Activated CD4-positive, alpha-beta T cell treated with anti-CD3 and anti-CD28 coated beads, Interleukin-2, Interleukin-4, amounts not matched to agents 100 ng/mL and 50 ng/mL, durations not matched to agents 16 hours and 8 hours (primary cell): ENCODE measurements at regions not wholly inside any gene's neighbourhood (a gene's known extent, or its start where the extent isn't known, plus 50 kb on each side); places are given as distances from the start of the nearest gene placed in this dataset.
"Not testable (repeated sequence)": the region's sequence is repeated elsewhere in the genome, so short reads cannot be mapped to it uniquely, and the experiment has no call there.

Experiments
- DNase-seq: peaks from one replicate; pipeline ENCODE4 v3.0.0-alpha.2; 2020; ENCODE audit warnings: low spot score

DNA sequence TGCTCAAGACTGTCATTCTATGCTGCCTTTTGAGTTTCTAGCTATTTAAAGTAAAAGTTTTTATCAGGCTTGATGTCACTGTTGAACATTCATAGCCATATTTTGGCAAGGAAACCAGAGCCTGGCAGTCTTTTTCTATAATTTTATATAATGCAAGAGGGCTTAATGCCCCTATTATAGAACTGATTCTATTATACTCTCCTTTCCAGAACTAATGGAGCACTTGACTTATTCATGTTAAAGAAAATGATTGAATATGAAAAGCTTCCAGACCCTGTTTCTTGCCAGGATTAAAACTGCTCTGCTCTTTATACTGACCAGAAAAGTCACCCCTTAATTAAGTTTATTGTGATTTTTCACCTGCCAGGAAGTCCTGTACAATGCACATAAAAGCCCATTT, 337.6 kb upstream of the CHRM2 start:
- DNase-seq = no peak

DNA sequence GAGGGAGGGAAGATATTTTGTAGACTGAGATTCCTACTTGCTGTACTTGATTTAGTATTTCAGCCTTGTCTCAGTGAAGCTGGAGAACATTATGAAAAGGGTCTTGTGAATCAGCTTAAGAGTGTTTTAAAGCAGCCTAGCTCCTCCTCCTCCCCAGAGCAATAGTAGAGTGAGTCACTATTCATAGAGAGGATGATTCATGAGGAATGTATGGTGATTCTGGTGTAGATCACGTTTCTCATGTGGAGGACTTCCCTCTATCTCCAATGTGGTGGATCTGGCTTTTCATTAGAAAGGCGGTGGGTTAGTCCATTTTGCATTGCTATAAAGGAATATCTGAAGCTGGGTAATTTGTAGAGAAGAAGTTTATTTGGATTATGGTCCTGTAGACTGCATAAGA, 340.1 kb upstream of the CHRM2 start:
- no peak for DNase-seq

DNA sequence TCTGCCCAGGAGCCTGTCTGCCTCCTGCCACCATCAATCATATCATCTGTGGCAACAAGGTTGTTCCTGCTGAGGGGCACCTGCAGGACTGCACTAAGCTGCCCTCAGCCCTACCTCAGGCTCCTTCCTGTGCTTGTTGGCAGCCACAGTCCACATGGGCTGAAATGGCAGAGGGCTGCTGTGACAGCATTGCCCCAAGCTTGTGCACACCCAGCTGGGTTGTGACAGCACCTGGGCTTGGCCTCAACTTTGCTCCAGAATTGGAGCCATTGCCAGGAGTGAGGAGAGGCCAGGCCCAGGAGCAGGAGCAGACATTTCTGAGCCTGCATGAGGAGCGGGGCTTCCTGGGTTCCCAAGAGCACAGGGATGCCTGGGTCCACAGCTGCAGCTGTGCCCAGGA, 340.9 kb upstream of the CHRM2 start:
- DNase-seq = no peak

DNA sequence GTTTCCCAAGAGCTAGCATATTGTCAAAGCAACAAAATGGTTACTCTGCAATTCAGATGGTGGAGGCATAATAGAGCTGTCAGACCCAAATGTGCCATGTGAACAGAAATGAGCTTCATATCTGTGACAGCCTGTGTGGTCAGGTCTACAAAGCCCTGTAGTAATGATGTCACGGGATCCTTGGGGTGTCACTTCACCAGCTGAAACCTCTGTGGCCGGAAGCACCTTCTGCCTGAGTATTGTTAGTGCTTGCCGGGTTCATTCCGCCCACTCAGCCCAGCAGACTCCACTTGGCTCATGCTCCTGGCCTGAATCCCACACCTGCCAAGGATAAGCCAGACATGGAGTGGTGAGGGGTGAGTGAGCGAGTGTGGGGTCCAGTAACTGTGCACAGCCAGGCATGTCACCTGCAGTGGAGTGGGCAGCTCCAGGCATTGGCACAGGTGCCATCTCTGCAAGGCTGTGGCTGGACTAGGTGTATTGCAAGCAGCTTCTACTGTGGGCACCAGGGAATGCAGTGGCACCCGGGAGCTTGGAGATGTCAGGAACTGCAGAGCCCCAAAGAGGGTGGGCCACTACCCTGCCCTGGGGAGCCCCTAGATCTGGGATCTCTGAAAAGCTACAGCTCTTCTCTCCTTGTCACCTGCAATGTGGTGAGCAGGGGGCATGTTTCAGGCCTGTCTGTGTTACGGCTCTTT, 341.9 kb upstream of the CHRM2 start:
- DNase-seq = no peak

DNA sequence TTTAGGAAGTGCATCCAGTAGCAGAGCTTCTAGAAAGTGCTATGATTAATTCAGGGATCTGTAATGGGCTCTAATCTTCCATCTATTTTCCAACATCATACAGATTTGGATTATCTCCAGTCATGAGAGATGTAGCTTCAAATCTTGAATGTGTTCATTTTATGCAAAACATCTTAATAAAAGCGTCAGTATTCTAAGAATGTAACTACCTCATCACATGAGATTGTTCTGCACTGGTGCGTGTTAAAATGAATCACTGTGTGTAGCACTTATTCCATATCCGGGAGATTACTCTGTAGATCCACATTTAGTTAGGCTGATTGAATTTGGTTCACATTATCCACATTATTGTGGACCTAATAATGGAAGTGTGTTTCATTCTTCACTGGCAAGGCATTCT, 344.9 kb upstream of the CHRM2 start:
- DNase-seq = no peak

DNA sequence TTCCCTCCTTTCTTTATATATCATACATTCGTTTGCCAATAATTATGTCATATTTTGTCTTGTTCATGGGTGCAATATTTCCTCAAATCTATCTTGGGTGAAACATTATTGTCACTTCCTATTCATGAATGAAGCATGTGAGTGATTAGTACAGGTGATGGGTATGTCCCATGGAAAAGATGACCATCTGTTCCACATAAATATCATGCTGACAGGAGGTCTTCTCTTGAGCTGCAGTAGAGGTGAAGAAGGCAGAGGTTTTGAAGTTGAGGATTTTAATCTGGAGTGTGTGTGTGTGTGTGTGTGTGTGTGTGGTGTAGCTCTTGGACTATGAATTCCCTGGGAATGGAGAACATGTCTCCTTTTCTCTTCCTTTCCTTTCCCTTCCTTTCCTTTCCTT, 350.5 kb upstream of the CHRM2 start:
- DNase-seq = no peak

DNA sequence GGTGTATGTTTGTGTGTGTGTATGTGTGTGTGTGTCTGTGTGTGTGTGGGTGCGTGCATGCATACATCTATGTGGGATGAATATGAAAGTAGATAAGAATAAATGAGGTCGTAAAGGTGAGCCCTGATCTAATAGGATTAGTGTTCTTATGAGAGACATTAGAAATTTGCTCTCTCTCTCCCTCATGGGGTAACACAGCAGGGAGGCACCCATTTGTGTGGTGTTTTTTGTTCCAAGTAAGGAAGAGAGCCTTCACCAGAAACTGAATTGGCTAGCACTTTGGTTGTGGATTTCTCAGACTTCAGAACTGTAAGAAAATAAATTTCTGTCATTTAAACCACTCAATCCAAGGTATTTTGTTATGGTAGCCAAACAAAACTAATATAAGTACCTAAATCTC, 353.7 kb upstream of the CHRM2 start:
- DNase-seq = no peak

DNA sequence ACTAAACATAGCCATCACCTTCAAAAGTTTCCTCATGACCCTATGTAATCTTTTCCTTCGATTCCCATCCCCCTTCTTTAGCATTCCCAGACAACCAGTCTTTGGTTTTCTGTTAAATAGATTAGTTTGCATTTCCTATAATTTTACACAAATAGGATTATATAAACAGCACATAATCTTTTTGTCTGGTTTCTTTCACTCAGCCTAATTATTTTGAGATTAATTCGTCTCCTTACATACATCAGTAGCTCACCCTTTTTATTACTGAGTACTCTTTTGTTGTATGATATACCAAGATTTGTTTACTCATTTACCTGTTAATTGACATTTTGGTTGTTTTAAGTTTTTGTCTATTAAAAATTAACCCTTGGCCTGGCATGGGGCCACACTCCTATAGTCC, 354.7 kb upstream of the CHRM2 start:
- no peak for DNase-seq

DNA sequence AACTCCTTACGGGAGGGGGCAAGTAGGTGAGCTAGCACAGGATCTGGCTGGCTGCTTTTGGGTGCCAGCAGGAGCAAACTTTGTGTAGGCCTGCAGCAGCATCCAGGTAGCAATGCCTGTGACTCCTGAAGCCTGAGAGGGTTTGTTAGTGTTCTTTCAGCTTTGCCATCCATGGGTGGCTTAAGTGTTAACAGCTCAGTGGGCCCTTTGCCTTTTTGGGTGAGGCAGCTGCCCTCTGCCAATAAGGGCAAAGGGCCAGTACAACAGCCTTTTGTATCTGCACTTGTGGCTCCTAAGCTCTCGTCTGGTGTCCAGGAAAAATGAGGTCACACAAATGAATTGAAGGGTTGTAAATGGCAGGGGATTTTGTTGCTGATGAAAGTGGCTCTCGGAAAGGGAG, 359.0 kb upstream of the CHRM2 start:
- DNase-seq = no peak

DNA sequence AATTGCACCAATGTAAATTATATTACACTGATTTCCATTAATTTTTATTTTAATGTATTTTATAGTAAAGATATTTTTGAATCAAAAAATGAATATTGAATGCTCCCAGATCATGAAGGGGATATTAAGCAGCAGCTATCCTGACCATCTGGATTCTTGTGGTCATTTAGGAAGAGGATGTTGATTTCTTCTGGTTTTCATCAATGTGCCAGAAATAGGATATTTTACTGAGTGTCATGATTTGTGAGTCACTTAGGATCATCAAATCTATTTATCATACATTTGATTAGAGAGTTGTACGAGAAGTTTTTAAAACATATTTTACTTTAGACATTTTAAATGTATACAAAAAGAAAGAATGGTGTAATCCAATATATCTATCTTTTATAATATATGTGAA, 366.3 kb upstream of the CHRM2 start:
- no peak for DNase-seq

DNA sequence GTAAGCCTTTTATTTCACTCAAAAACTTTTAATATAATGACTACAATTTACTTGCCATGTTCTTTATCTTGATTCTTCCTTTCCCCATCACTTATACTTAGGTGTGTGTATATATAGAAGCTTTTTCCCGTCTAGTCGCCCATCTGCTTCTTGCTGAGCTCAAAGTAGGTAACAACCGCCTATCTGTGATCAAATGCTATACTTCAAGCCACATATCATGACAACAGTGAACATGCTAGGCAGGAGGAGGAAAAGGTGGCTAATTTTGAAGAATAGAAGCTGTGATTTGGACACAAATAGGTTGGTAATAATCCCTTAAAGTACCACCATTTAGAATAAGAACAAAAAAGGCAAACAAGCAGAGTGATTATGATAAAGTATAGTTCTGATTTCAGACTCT, 367.3 kb upstream of the CHRM2 start:
- DNase-seq = no peak

DNA sequence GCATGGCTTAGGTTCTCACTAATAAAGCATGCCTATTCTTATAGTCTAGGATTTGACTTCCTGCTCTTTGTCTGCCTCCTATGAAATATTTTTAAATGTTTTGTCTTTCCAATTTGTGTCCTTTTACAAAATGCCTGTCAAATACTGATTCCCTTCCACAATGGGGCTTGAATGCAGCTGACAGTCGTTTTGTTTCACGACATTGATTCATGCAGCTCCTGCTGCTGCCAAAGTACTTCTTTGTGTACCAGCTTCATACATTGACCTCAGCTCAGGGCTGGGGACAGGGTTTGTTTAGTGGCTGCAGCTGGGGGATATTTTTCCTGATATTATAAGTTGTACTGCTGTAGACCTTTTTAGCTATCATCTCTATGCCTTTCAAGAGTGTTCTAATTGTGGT, 371.9 kb upstream of the CHRM2 start:
- no peak for DNase-seq

DNA sequence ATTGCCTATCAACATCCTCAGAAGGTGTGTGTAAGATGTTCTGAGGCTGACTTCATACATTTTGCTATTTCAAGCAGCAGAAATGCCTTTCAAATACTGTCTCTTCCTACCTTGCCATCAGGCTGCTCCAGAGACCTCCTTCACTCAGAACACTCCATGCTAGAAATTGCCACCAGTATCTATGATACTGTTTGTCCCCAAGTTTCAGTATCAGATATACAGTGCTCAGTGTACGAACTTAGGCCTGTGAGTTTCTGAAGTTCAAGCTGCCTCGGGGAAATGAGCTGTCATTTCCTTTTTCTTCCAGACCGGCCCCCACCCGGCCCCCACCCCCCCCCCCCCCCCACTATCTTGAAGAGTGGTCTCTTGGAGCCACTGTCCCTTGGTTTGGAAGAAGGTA, 373.4 kb upstream of the CHRM2 start:
- no peak for DNase-seq

DNA sequence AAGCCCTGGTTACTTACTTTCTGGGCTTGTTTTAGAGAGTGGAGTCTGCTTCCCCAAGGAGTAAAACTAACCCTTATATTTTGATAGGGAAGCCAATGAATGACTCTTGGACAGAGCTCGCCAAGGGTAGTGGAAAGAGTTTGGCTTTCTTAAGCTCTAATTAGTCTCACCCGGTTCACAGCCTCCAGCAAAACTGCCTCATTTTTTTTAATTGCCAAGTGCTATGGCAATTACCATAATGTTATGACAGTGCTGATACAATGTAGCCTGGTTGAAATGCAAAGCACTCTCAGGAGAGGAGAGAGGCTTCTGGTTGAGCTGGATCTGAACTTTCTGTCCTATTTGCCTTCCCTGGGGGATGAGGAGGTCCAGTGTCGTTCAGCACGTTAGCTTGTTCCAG, 376.1 kb upstream of the CHRM2 start:
- DNase-seq = no peak

DNA sequence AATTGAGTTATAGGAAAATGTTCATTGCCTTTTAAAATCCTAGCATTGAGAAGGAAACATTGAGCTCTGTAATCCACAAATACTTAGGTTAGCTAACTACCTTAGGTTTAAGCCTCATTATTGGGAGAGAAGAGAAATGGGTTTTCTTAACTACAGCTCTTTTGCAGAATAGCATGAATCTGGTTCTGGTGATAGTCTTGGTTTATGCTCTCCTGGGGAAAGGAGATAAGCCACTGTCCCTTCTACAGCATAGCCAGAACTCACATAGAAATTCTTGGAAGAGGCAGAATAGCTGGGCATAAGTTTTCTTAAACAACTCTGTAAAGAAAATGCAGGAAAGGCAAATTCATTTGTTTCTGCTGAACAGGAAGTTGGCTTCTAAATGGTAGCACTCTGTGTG, 378.6 kb upstream of the CHRM2 start:
- no peak for DNase-seq

DNA sequence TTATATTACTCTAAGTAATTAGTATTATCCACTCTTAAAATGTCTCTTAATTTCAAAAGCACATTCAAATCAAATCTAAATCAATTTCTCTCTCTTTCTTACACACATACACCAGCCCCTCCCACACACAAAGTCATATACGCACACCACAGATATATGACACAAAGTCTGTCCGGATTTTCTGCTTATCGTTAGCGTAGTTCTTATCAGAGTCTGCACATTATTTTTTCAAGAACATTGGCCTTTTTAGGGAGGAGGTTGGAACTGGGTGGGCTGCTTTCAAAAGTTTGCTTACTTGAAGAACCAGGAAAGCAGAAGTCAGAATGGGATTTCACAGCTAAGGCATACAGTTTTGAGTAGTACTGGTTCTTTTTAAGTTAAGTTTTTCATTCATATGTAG, 387.6 kb upstream of the CHRM2 start:
- DNase-seq = no peak

DNA sequence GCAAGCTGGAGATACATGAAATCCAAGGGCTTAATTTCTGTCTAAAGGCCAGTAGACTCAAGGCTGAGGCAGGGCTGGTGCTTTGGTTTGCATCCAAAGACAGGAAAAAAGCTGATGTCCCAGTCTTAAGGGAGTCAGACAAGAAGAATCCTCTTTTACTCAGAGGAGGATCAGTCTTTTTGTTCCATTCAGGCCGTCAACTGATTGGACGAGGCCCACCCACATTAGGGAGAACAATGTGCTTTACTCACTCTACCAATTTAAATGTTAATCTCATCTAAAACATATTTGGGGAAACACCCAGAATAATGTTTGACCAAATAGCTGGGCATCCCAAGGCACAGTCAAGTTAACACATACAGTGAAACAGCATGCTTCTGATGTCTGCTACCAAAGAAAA, 388.5 kb upstream of the CHRM2 start:
- DNase-seq = no peak

DNA sequence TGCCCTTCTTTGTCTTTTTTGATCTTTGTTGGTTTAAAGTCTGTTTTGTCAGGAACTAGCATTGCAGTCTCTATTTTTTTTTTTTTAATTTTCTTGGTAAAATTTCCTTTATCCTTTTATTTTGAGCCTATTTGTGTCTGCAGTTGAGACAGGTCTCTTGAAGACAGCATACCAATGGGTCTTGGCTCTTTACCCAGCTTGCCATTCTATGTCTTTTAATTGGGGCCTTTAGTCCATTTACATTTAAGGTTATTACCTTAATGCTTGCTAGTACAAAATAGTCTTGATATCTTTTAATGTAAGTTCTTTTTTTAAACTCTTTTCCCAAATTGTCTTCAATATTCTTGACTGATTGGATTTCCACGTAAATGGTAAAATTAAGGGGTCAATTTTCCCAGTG, 398.3 kb upstream of the CHRM2 start:
- DNase-seq = no peak

DNA sequence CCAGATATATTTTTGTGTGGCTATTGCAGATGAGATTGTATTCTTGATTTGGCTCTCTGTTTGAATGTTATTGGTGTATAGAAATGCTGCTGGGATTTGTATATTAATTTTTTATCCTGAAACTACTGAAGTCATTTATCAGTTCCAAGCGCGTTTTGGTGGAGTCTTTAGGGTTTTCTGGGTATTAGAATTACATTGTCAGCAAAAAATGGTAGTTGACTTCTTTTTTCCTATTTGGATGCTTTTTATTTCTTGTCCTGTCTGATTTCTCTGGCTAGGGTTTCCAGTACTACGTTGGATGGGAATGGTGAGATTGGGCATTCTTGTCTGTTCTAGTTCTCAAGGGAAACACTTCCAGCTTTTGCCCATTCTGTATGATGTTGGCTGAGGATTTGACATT, 415.5 kb upstream of the CHRM2 start:
- no peak for DNase-seq

DNA sequence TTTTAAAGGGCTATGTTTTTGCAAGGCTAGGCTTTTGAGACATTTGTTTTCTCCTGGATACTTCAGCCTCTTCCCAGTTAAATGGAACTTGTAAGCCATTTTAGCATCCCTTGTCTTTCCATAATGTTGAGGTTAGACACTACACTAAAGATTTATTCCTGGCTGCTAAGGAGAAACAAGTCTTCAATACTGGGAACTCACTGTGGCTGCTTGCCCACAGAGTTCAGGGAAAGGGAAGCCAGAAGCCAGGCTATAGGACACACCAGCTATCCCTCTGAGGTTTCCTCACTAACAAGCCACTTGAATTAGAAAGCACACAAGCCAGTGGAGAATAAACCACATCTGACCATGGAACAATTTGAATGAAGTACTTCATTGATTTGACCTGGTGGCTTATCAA, 421.7 kb upstream of the CHRM2 start:
- DNase-seq = no peak

DNA sequence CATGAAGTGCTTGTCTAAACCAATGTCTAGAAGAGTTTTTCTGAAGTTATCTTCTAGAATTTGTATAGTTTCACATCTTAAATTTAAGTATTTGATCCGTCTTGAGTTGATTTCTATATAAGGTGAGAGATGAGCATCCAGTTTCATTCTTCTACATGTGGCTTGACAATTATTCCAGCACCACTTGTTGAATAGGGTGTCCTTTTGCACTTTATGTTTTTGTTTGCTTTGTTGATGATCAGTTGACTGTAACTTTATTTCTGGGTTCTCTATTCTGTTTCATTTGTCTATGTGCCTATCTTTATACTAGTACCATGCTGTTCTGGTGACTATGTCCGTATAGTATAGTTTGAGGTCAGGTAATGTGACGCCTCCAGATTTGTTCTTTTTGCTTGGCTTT, 426.6 kb upstream of the CHRM2 start:
- DNase-seq = no peak

DNA sequence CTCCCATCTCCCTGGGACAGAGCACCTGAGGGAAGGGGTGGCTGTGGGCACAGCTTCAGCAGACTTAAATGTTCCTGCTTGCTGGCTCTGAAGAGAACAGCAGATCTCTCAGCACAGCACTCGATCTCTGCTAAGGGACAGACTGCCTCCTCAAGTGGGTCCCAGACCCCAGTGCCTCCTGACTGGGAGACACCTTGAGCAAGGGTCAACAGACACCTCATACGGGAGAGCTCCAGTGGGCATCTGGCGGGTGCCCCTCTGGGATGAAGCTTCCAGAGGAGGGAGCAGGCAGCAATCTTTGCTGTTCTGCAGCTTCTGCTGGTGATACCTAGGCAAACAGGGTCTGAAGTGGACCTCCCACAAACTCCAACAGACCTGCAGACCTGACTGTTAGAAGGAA, 436.7 kb upstream of the CHRM2 start:
- DNase-seq = not testable (repeated sequence)

DNA sequence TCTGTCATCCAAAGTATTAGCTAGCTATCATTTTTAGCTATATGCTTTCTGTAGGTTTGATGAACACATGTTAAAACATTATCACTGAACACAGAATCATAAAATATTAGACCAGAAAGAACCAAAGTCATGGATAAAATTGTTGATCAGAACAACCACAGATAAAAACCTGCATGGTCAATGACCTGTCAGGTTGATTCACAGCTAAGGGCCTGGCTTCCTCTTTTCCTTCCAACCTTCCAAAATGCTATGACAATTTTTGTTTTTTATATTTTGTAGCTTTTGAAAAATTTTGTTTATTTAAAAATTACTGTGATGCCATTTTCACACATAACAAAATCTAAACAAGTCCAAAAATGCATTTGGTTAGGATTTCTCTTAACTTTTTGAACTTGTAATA, 444.4 kb upstream of the CHRM2 start:
- DNase-seq = no peak

DNA sequence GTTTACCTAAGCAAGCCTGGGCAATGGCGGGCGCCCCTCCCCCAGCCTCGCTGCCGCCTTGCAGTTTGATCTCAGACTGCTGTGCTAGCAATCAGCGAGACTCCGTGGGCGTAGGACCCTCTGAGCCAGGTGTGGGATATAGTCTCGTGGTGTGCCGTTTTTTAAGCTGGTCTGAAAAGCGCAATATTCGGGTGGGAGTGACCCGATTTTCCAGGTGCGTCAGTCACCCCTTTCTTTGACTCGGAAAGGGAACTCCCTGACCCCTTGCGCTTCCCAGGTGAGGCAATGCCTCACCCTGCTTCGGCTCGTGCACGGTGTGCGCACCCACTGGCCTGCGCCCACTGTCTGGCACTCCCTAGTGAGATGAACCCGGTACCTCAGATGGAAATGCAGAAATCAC, 442.6 kb upstream of the MTPN start:
- not testable (repeated sequence) for DNase-seq

DNA sequence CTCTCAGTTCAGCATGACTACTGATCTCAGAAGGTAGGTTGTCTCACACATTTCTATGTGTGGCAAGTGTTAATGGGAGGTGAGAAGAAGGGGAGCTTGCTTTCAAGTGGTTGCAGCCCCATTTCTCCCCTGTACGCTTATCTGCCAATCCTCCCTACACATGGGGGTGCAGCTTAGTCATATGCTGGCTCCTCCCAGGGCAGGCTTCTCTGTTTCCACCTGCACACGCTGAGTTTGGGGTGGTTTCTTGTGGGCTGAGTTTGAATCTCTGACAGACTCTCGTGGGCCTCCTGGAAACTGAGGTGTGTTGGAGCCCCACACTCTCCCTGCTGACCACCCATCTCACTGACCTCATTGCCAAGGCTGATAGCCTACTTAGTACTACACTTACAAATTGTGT, 435.8 kb upstream of the MTPN start:
- DNase-seq = no peak
